HL-60 (cell line): ENCODE measurements at regions not wholly inside any gene's neighbourhood (a gene's known extent, or its start where the extent isn't known, plus 50 kb on each side); places are given as distances from the start of the nearest gene placed in this dataset.

ENCODE experiments used
- DNase-seq, 2 experiments: peaks; one replicate each; pipeline ENCODE4 v3.0.0-alpha.2; 2010 to 2020; ENCODE audit warnings: low read depth in 1 of 2, low spot score in 1 of 2
- H3K27ac ChIP-seq: fragments of 250-450 bp; sonication (Bioruptor Pico); replicated peaks from 2 replicates; pipeline ENCODE4 v1.5.1; 2020; ENCODE audit warnings: mild to moderate bottlenecking, moderate library complexity
- H3K27me3 ChIP-seq: fragments of 250-450 bp; sonication (Bioruptor Pico); 2 replicates; pipeline ENCODE4 v1.5.1; 2021; ENCODE audit warnings: mild to moderate bottlenecking, moderate library complexity; ENCODE audit not compliant: insufficient read depth, poor library complexity, severe bottlenecking
- H3K4me3 ChIP-seq: replicated peaks from 2 replicates; pipeline ENCODE4 v1.5.1; 2011; ENCODE audit warnings: mild to moderate bottlenecking, control low read depth, low read length; ENCODE audit not compliant: insufficient read depth
- CTCF ChIP-seq: IDR thresholded peaks from one replicate; pipeline ENCODE4 v1.5.1; 2011; ENCODE audit warnings: low read length, control low read depth, inconsistent platforms; ENCODE audit not compliant: insufficient read depth
- GABPA ChIP-seq: IDR thresholded peaks from 2 replicates; pipeline ENCODE4 v1.6.1; 2012; ENCODE audit warnings: low read depth
- POLR2AphosphoS5 ChIP-seq: IDR thresholded peaks from 2 replicates; pipeline ENCODE4 v1.6.1; 2012; ENCODE audit warnings: low read depth
- REST ChIP-seq: IDR thresholded peaks from 2 replicates; pipeline ENCODE4 v1.6.1; 2012; ENCODE audit warnings: low read depth; ENCODE audit not compliant: insufficient replicate concordance
- SPI1 ChIP-seq: IDR thresholded peaks from 2 replicates; pipeline ENCODE4 v1.6.1; 2012; ENCODE audit warnings: low read depth, mild to moderate bottlenecking, borderline replicate concordance

DNA sequence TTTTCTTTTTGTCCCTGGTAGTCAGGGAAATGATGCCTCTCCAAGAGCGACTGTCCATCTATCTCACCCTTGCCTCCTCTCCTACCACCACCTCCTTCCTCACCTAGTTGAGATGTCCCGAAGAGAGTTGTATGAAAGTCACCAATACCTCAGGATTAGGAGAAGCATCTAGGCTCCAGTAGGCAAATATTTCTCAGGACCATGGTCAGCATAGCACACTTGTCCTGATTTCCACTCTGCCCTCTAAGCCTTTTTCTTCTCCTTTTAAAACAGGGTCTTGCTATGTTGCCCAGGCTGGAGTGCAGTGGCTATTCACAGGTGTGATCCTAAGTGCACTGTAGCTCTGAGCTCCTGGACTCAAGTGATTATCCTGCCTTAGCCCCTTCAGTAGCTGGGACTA is 268.4 kb upstream of the PELI2 start:
- no peak overlapping the region for H3K27ac ChIP-seq
- no peaks in the 10 kb centered on the region for H3K27me3 ChIP-seq
- no peak for DNase-seq
- no peak overlapping the region for H3K4me3 ChIP-seq
- TF ChIP-seq GABPA, result no peak
- peak; percentile 84 for TF ChIP-seq REST

- TF ChIP-seq CTCF, result no peak
- TF ChIP-seq POLR2AphosphoS5, result no peak
- TF ChIP-seq GABPA, result no peak
- TF ChIP-seq REST, result no peak
- TF ChIP-seq SPI1, result no peak
- no peaks in the 10 kb centered on the region for H3K27me3 ChIP-seq
- no peak for DNase-seq
- no peak overlapping the region for H3K4me3 ChIP-seq
- H3K27ac ChIP-seq, result no peak overlapping the region
Measured at GRCh38 chr14:55850825-55851241, 267.4 kb upstream of the PELI2 start.

- DNase-seq, result no peak
- Histone ChIP-seq H3K4me3 (no peak overlapping the region), H3K27me3 (no peaks in the 10 kb centered on the region), H3K27ac (no peak overlapping the region)
- TF ChIP-seq SPI1, result no peak
- no peak for TF ChIP-seq POLR2AphosphoS5
- no peak for TF ChIP-seq CTCF
- TF ChIP-seq REST, result no peak
- no peak for TF ChIP-seq GABPA
Measured at GRCh38 chr14:55851301-55851700, 266.9 kb upstream of the PELI2 start.

DNA sequence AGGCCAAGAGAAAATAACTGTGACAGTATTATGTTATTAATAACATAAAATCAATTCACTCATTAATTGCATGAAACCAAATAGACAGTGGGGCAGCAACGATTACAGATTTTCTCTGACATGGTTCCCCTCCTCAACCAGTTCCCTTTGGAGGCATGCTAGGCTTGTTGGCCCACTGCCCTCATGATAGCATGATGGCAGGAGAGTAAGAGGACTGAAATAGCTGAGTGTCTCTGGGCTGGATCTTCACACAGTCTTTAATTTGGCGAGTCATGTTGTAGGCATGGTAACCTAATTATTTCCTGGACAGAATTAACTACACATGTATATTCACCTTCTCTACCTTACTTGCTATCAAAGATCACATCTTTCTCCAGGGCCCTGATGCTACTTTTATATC is 266.2 kb upstream of the PELI2 start:
- no peak for DNase-seq
- Histone ChIP-seq H3K27ac (no peak overlapping the region), H3K27me3 (no peaks in the 10 kb centered on the region), H3K4me3 (no peak overlapping the region)
- no peak for TF ChIP-seq REST
- TF ChIP-seq GABPA, result no peak
- TF ChIP-seq SPI1, result no peak
- TF ChIP-seq CTCF, result no peak
- no peak for TF ChIP-seq POLR2AphosphoS5
